GM06990 (cell line): ENCODE measurements at regions not wholly inside any gene's neighbourhood (a gene's known extent, or its start where the extent isn't known, plus 50 kb on each side); places are given as distances from the start of the nearest gene placed in this dataset.

Experiments
- DNase-seq: peaks from one replicate; pipeline ENCODE4 v3.0.0-alpha.2; 2011; ENCODE audit not compliant: insufficient read length; ENCODE audit errors: extremely low read depth
- H3K27me3 ChIP-seq: replicated peaks from 2 replicates; pipeline ENCODE4 v1.6.0; 2011; ENCODE audit warnings: low read length; ENCODE audit not compliant: control insufficient read depth, insufficient read depth
- H3K36me3 ChIP-seq: 2 replicates; pipeline ENCODE4 v1.5.1; 2011; ENCODE audit warnings: low read length; ENCODE audit not compliant: control insufficient read depth, insufficient read depth
- H3K4me3 ChIP-seq: replicated peaks from 2 replicates; pipeline ENCODE4 v1.5.1; 2011; ENCODE audit warnings: low read depth, mild to moderate bottlenecking, control low read depth, low read length
- CTCF ChIP-seq: IDR thresholded peaks from 2 replicates; pipeline ENCODE4 v1.5.1; 2011; ENCODE audit warnings: low read length, control low read depth, mild to moderate bottlenecking, inconsistent platforms; ENCODE audit not compliant: insufficient read depth, poor library complexity, severe bottlenecking

GRCh38 chr4:14539246-14539645 is 463.0 kb upstream of the CPEB2 start:
- DNase-seq = no peak
- no peak for TF ChIP-seq CTCF
- no peaks in the 10 kb centered on the region for H3K27me3 ChIP-seq
- H3K36me3 ChIP-seq = no peaks in the 10 kb centered on the region
- H3K4me3 ChIP-seq = no peak overlapping the region

- H3K4me3 ChIP-seq = no peak overlapping the region
- H3K36me3 ChIP-seq = no peaks in the 10 kb centered on the region
- TF ChIP-seq CTCF = no peak
- H3K27me3 ChIP-seq = no peaks in the 10 kb centered on the region
- no peak for DNase-seq
Measured at GRCh38 chr4:14545163-14545562, 457.1 kb upstream of the CPEB2 start.

GRCh38 chr4:14545807-14546206 is 456.5 kb upstream of the CPEB2 start:
- no peak for DNase-seq
- Histone ChIP-seq H3K36me3 (no peaks in the 10 kb centered on the region), H3K27me3 (no peaks in the 10 kb centered on the region), H3K4me3 (no peak overlapping the region)
- no peak for TF ChIP-seq CTCF

- no peak overlapping the region for H3K4me3 ChIP-seq
- H3K36me3 ChIP-seq = no peaks in the 10 kb centered on the region
- no peak for DNase-seq
- H3K27me3 ChIP-seq = no peaks in the 10 kb centered on the region
- no peak for TF ChIP-seq CTCF
Measured at GRCh38 chr4:14552119-14552518, 450.2 kb upstream of the CPEB2 start.

GRCh38 chr4:14559646-14560045 is 442.6 kb upstream of the CPEB2 start:
- Histone ChIP-seq H3K4me3 (no peak overlapping the region), H3K27me3 (no peaks in the 10 kb centered on the region), H3K36me3 (no peaks in the 10 kb centered on the region)
- TF ChIP-seq CTCF = no peak
- DNase-seq = no peak

GRCh38 chr4:14560577-14560976 is 441.7 kb upstream of the CPEB2 start:
- no peaks in the 10 kb centered on the region for H3K27me3 ChIP-seq
- no peak overlapping the region for H3K4me3 ChIP-seq
- TF ChIP-seq CTCF = no peak
- no peaks in the 10 kb centered on the region for H3K36me3 ChIP-seq
- DNase-seq = no peak
